Stomach smooth muscle (tissue), 2 donors: ENCODE measurements at regions not wholly inside any gene's neighbourhood (a gene's known extent, or its start where the extent isn't known, plus 50 kb on each side); places are given as distances from the start of the nearest gene placed in this dataset.
"Not testable (repeated sequence)": the region's sequence is repeated elsewhere in the genome, so short reads cannot be mapped to it uniquely, and the experiment has no call there.

Experiments
- H3K27ac ChIP-seq: one replicate; pipeline ENCODE4 v1.7.0; 2013; ENCODE audit warnings: mild to moderate bottlenecking, low read length, inconsistent platforms
- H3K27me3 ChIP-seq, 2 donors: one replicate each; pipeline ENCODE4 v1.7.0; 2013; ENCODE audit warnings: low read length in 2 of 2; ENCODE audit not compliant: insufficient read depth in 2 of 2, control insufficient read depth in 1 of 2
- H3K36me3 ChIP-seq, 2 donors: one replicate each; pipeline ENCODE4 v1.7.0; 2013; ENCODE audit warnings: low read length in 2 of 2; ENCODE audit not compliant: control insufficient read depth in 2 of 2, insufficient read depth in 2 of 2
- H3K4me1 ChIP-seq: one replicate; pipeline ENCODE4 v1.7.0; 2013; ENCODE audit warnings: low read length; ENCODE audit not compliant: control insufficient read depth, insufficient read depth
- H3K4me3 ChIP-seq, 2 donors: one replicate each; pipeline ENCODE4 v1.7.0; 2013; ENCODE audit warnings: low read length in 2 of 2
- H3K9ac ChIP-seq, 2 donors: one replicate each; pipeline ENCODE4 v1.7.0; 2013; ENCODE audit warnings: low read length in 2 of 2, mild to moderate bottlenecking in 1 of 2
- H3K9me3 ChIP-seq, 2 donors: one replicate each; pipeline ENCODE4 v1.7.0; 2013; ENCODE audit warnings: low read length in 2 of 2; ENCODE audit not compliant: control insufficient read depth in 2 of 2
- donor health status: healthy.
- donor health status: Pancreatic carcinoma.

GRCh38 chr4:33448948-33449347 is 2728.8 kb downstream of the PCDH7 start:
- no peaks in the 10 kb centered on the region for H3K27me3 ChIP-seq

GRCh38 chr4:33453436-33453835 is 2733.3 kb downstream of the PCDH7 start:
- Histone ChIP-seq H3K9me3 (no peaks in the 10 kb centered on the region), H3K4me1 (no peaks in the 10 kb centered on the region), H3K27ac (no peak overlapping the region), H3K9ac (no peak overlapping the region), H3K27me3 (no peaks in the 10 kb centered on the region), H3K4me3 (no peak overlapping the region), H3K36me3 (no peaks in the 10 kb centered on the region)

More at GRCh38 chr4:33448948-33449347, 2728.8 kb downstream of the PCDH7 start:
- Histone ChIP-seq H3K27ac (no peak overlapping the region), H3K4me1 (no peaks in the 10 kb centered on the region), H3K36me3 (no peaks in the 10 kb centered on the region), H3K9ac (no peak overlapping the region), H3K4me3 (no peak overlapping the region), H3K9me3 (no peaks in the 10 kb centered on the region)

GRCh38 chr4:33453916-33454315 is 2733.7 kb downstream of the PCDH7 start:
- Histone ChIP-seq H3K36me3 (no peaks in the 10 kb centered on the region), H3K4me3 (no peak overlapping the region), H3K27me3 (no peaks in the 10 kb centered on the region), H3K4me1 (no peaks in the 10 kb centered on the region), H3K27ac (no peak overlapping the region), H3K9ac (no peak overlapping the region), H3K9me3 (no peaks in the 10 kb centered on the region)

- Histone ChIP-seq H3K9me3 (no peaks in the 10 kb centered on the region), H3K9ac (no peak overlapping the region), H3K4me3 (no peak overlapping the region), H3K27ac (no peak overlapping the region), H3K27me3 (no peaks in the 10 kb centered on the region), H3K4me1 (no peaks in the 10 kb centered on the region), H3K36me3 (no peaks in the 10 kb centered on the region)
Measured at GRCh38 chr4:33465565-33465964, 2745.4 kb downstream of the PCDH7 start.

GRCh38 chr4:33467291-33467690 is 2747.1 kb downstream of the PCDH7 start:
- no peak overlapping the region for H3K4me3 ChIP-seq
- no peak overlapping the region for H3K9ac ChIP-seq
- H3K9me3 ChIP-seq, result no peaks in the 10 kb centered on the region
- no peaks in the 10 kb centered on the region for H3K27me3 ChIP-seq
- no peak overlapping the region for H3K27ac ChIP-seq
- no peaks in the 10 kb centered on the region for H3K36me3 ChIP-seq
- H3K4me1 ChIP-seq, result no peaks in the 10 kb centered on the region

GRCh38 chr4:33470805-33471204 is 2750.6 kb downstream of the PCDH7 start:
- Histone ChIP-seq H3K27me3 (no peaks in the 10 kb centered on the region), H3K4me1 (no peaks in the 10 kb centered on the region), H3K4me3 (no peak overlapping the region), H3K27ac (no peak overlapping the region), H3K9me3 (no peaks in the 10 kb centered on the region), H3K36me3 (no peaks in the 10 kb centered on the region), H3K9ac (no peak overlapping the region)

- H3K9ac ChIP-seq, result no peak overlapping the region
- no peak overlapping the region for H3K27ac ChIP-seq
- H3K9me3 ChIP-seq, result no peaks in the 10 kb centered on the region
- no peak overlapping the region for H3K4me3 ChIP-seq
- no peaks in the 10 kb centered on the region for H3K36me3 ChIP-seq
- H3K4me1 ChIP-seq, result no peaks in the 10 kb centered on the region
- no peaks in the 10 kb centered on the region for H3K27me3 ChIP-seq
Measured at GRCh38 chr4:33477715-33478114, 2757.5 kb downstream of the PCDH7 start.

- H3K27ac ChIP-seq, result no peak overlapping the region
- H3K36me3 ChIP-seq, result no peaks in the 10 kb centered on the region
- no peaks in the 10 kb centered on the region for H3K9me3 ChIP-seq
- H3K9ac ChIP-seq, result no peak overlapping the region
- no peaks in the 10 kb centered on the region for H3K4me1 ChIP-seq
- H3K27me3 ChIP-seq, result no peaks in the 10 kb centered on the region
- H3K4me3 ChIP-seq, result no peak overlapping the region
Measured at GRCh38 chr4:33482773-33483172, 2761.5 kb downstream of the ARAP2 start.

GRCh38 chr4:33485111-33485510 is 2759.2 kb downstream of the ARAP2 start:
- Histone ChIP-seq H3K9me3 (no peaks in the 10 kb centered on the region), H3K36me3 (no peaks in the 10 kb centered on the region), H3K4me3 (no peak overlapping the region), H3K27me3 (no peaks in the 10 kb centered on the region), H3K9ac (no peak overlapping the region), H3K27ac (no peak overlapping the region), H3K4me1 (no peaks in the 10 kb centered on the region)

- no peak overlapping the region for H3K9ac ChIP-seq
- no peak overlapping the region for H3K4me3 ChIP-seq
- H3K9me3 ChIP-seq, result no peaks in the 10 kb centered on the region
- H3K4me1 ChIP-seq, result no peaks in the 10 kb centered on the region
- no peaks in the 10 kb centered on the region for H3K36me3 ChIP-seq
- H3K27ac ChIP-seq, result no peak overlapping the region
- H3K27me3 ChIP-seq, result no peaks in the 10 kb centered on the region
Measured at GRCh38 chr4:33493231-33493630, 2751.1 kb downstream of the ARAP2 start.

GRCh38 chr4:33494150-33494549 is 2750.2 kb downstream of the ARAP2 start:
- Histone ChIP-seq H3K4me1 (no peaks in the 10 kb centered on the region), H3K27ac (no peak overlapping the region), H3K9ac (no peak overlapping the region), H3K27me3 (no peaks in the 10 kb centered on the region), H3K36me3 (no peaks in the 10 kb centered on the region), H3K9me3 (no peaks in the 10 kb centered on the region), H3K4me3 (no peak overlapping the region)

- not testable (repeated sequence) for H3K27me3 ChIP-seq, H3K4me3 ChIP-seq, H3K9ac ChIP-seq, H3K4me1 ChIP-seq, H3K36me3 ChIP-seq, H3K27ac ChIP-seq, H3K9me3 ChIP-seq
Measured at GRCh38 chr4:33501587-33501986, 2742.7 kb downstream of the ARAP2 start.
